GM12864 (cell line): ENCODE measurements at regions not wholly inside any gene's neighbourhood (a gene's known extent, or its start where the extent isn't known, plus 50 kb on each side); places are given as distances from the start of the nearest gene placed in this dataset.

Source experiments
- DNase-seq: peaks from one replicate; pipeline ENCODE4 v3.0.0-alpha.2; 2011; ENCODE audit warnings: low read depth
- H3K4me3 ChIP-seq: 2 replicates; pipeline ENCODE4 v1.5.1; 2011; ENCODE audit warnings: mild to moderate bottlenecking, low read depth, low read length, control low read depth
- CTCF ChIP-seq: IDR thresholded peaks from 2 replicates; pipeline ENCODE4 v1.5.1; 2011; ENCODE audit warnings: low read depth, mild to moderate bottlenecking, moderate library complexity, low read length, control low read depth, inconsistent platforms; ENCODE audit errors: missing control alignments

- no peak for DNase-seq
- TF ChIP-seq CTCF, result no peak
These were observed 668.4 kb downstream of the MECOM start for GRCh38 chr3:168995129-168995528.

GRCh38 chr3:168991803-168992202, 671.7 kb downstream of the MECOM start:
- DNase-seq, result no peak
- no peak for TF ChIP-seq CTCF
- H3K4me3 ChIP-seq, result no peak overlapping the region

More at GRCh38 chr3:168995129-168995528, 668.4 kb downstream of the MECOM start:
- H3K4me3 ChIP-seq, result no peak overlapping the region

- no peak for TF ChIP-seq CTCF
- H3K4me3 ChIP-seq, result no peak overlapping the region
- no peak for DNase-seq
These were observed 672.9 kb downstream of the MECOM start for GRCh38 chr3:168990621-168991020.

GRCh38 chr3:168990134-168990533, 673.4 kb downstream of the MECOM start:
- no peak for DNase-seq
- no peak for TF ChIP-seq CTCF
- no peak overlapping the region for H3K4me3 ChIP-seq

GRCh38 chr3:168989396-168989795, 674.1 kb downstream of the MECOM start:
- no peak for DNase-seq
- TF ChIP-seq CTCF, result no peak

GRCh38 chr3:168988853-168989252, 674.7 kb downstream of the MECOM start:
- DNase-seq, result no peak
- no peak overlapping the region for H3K4me3 ChIP-seq
- no peak for TF ChIP-seq CTCF

More at GRCh38 chr3:168989396-168989795, 674.1 kb downstream of the MECOM start:
- no peak overlapping the region for H3K4me3 ChIP-seq

- H3K4me3 ChIP-seq, result no peak overlapping the region
- TF ChIP-seq CTCF, result no peak
- no peak for DNase-seq
These were observed 678.6 kb downstream of the MECOM start for GRCh38 chr3:168984872-168985271.
